Mesenchymal stem cell (in vitro differentiated cells and primary cell): ENCODE measurements at regions not wholly inside any gene's neighbourhood (a gene's known extent, or its start where the extent isn't known, plus 50 kb on each side); places are given as distances from the start of the nearest gene placed in this dataset.

Source experiments
- DNase-seq: peaks from one replicate; pipeline ENCODE4 v3.0.0-alpha.2; 2013
- H2AFZ ChIP-seq: one replicate; pipeline ENCODE4 v1.6.1; 2013; ENCODE audit warnings: low read depth, mild to moderate bottlenecking, control low read depth, inconsistent platforms, low read length, moderate library complexity
- H2AK5ac ChIP-seq: 2 replicates; pipeline ENCODE4 v1.6.1; 2013; ENCODE audit warnings: low read length, moderate library complexity, mild to moderate bottlenecking, inconsistent platforms; ENCODE audit not compliant: severe bottlenecking
- H2BK120ac ChIP-seq: one replicate; pipeline ENCODE4 v1.6.1; 2013; ENCODE audit warnings: low read depth, mild to moderate bottlenecking, inconsistent platforms, low read length, moderate library complexity
- H2BK12ac ChIP-seq, 2 experiments: one replicate each; pipeline ENCODE4 v1.6.1; 2013; ENCODE audit warnings: inconsistent platforms in 2 of 2, low read length in 2 of 2, mild to moderate bottlenecking in 2 of 2, moderate library complexity in 2 of 2, control low read depth in 1 of 2
- H2BK15ac ChIP-seq: one replicate; pipeline ENCODE4 v1.6.1; 2013; ENCODE audit warnings: mild to moderate bottlenecking, low read depth, inconsistent platforms; ENCODE audit not compliant: poor library complexity, severe bottlenecking
- H2BK5ac ChIP-seq: 2 replicates; pipeline ENCODE4 v1.6.1; 2013; ENCODE audit warnings: low read depth, mild to moderate bottlenecking, low read length, control low read depth, inconsistent platforms; ENCODE audit not compliant: poor library complexity, severe bottlenecking
- H3K14ac ChIP-seq, 2 experiments: one replicate each; pipeline ENCODE4 v1.6.1; 2013; ENCODE audit warnings: inconsistent platforms in 2 of 2, low read length in 2 of 2, control low read depth in 1 of 2, mild to moderate bottlenecking in 1 of 2, moderate library complexity in 1 of 2
- H3K18ac ChIP-seq, 2 experiments: one replicate each; pipeline ENCODE4 v1.6.1; 2013; ENCODE audit warnings: inconsistent platforms in 2 of 2, low read length in 2 of 2, control low read depth in 1 of 2, low read depth in 1 of 2, mild to moderate bottlenecking in 1 of 2
- H3K23ac ChIP-seq, 2 experiments: one replicate each; pipeline ENCODE4 v1.6.1; 2013; ENCODE audit warnings: inconsistent platforms in 2 of 2, low read length in 2 of 2, mild to moderate bottlenecking in 2 of 2, moderate library complexity in 2 of 2, control low read depth in 1 of 2
- H3K27ac ChIP-seq: 2 replicates; pipeline ENCODE4 v1.5.1; 2013; ENCODE audit warnings: mild to moderate bottlenecking, moderate library complexity, low read length, control low read depth, inconsistent platforms; ENCODE audit not compliant: poor library complexity, severe bottlenecking
- H3K27me3 ChIP-seq, 2 experiments: 2 replicates each; pipeline versions ENCODE4 v1.6.1 to v1.7.0; 2013; ENCODE audit warnings: low read length in 2 of 2, mild to moderate bottlenecking in 2 of 2, moderate library complexity in 2 of 2, control low read depth in 1 of 2, inconsistent platforms in 1 of 2; ENCODE audit not compliant: control insufficient read depth in 1 of 2, insufficient read depth in 1 of 2
- H3K36me3 ChIP-seq, 2 experiments: 2 replicates each; pipeline versions ENCODE4 v1.6.1 to v1.7.0; 2013; ENCODE audit warnings: low read length in 2 of 2, control low read depth in 1 of 2, inconsistent platforms in 1 of 2, low read depth in 1 of 2, mild to moderate bottlenecking in 1 of 2; ENCODE audit not compliant: insufficient read depth in 2 of 2, control insufficient read depth in 1 of 2
- H3K4ac ChIP-seq, 2 experiments: one replicate each; pipeline ENCODE4 v1.6.1; 2013; ENCODE audit warnings: inconsistent platforms in 2 of 2, low read length in 2 of 2, mild to moderate bottlenecking in 2 of 2, moderate library complexity in 2 of 2, control low read depth in 1 of 2, low read depth in 1 of 2
- H3K4me1 ChIP-seq: 2 replicates; pipeline ENCODE4 v1.6.1; 2013; ENCODE audit warnings: low read depth, low read length, control low read depth; ENCODE audit not compliant: control insufficient read depth, insufficient read depth
- H3K4me2 ChIP-seq: 2 replicates; pipeline ENCODE4 v1.6.1; 2013; ENCODE audit warnings: low read length, mild to moderate bottlenecking, inconsistent platforms; ENCODE audit not compliant: poor library complexity, severe bottlenecking
- H3K4me3 ChIP-seq, 2 experiments: 2 replicates each; pipeline versions ENCODE4 v1.5.1 to v1.7.0; 2013; ENCODE audit warnings: low read length in 2 of 2, mild to moderate bottlenecking in 2 of 2, control low read depth in 1 of 2, low read depth in 1 of 2; ENCODE audit not compliant: insufficient read depth in 1 of 2
- H3K79me1 ChIP-seq: replicated peaks from 2 replicates; pipeline ENCODE4 v1.6.1; 2013; ENCODE audit warnings: mild to moderate bottlenecking, control low read depth, low read length, inconsistent platforms; ENCODE audit not compliant: poor library complexity, severe bottlenecking
- H3K9ac ChIP-seq: 2 replicates; pipeline ENCODE4 v1.7.0; 2013; ENCODE audit warnings: mild to moderate bottlenecking, low read length, moderate library complexity
- H3K9me3 ChIP-seq: 2 replicates; pipeline ENCODE4 v1.7.0; 2013; ENCODE audit warnings: mild to moderate bottlenecking, low read length; ENCODE audit not compliant: control insufficient read depth
- H4K8ac ChIP-seq: one replicate; pipeline ENCODE4 v1.6.1; 2013; ENCODE audit warnings: inconsistent platforms, mild to moderate bottlenecking, low read length, moderate library complexity
- H4K91ac ChIP-seq: one replicate; pipeline ENCODE4 v1.6.1; 2013; ENCODE audit warnings: mild to moderate bottlenecking, low read length, inconsistent platforms
- WGBS: methylation state at CpG from one replicate; pipeline ENCODE4 v1.1.7; 2013; ENCODE audit warnings: mixed read lengths; 5-methylcytosine and 5-hydroxymethylcytosine counted together

- no peaks in the 10 kb centered on the region for H3K4me1 ChIP-seq
- no peak overlapping the region for H3K18ac ChIP-seq
- no peak overlapping the region for H2BK120ac ChIP-seq
- no peak for DNase-seq
- peak overlapping the region in 1 of 2 experiments; percentile 50 for H3K4ac ChIP-seq
- H3K23ac ChIP-seq, result no peak overlapping the region
- no peak overlapping the region for H2BK12ac ChIP-seq
- no peak overlapping the region for H3K14ac ChIP-seq
- H3K4me2 ChIP-seq, result no peak overlapping the region
- H3K9ac ChIP-seq, result no peak overlapping the region
- H3K27me3 ChIP-seq, result no peaks in the 10 kb centered on the region
- no peak overlapping the region for H4K8ac ChIP-seq
- H3K36me3 ChIP-seq, result no peaks in the 10 kb centered on the region
- H3K27ac ChIP-seq, result no peak overlapping the region
- H2AFZ ChIP-seq, result no peak overlapping the region
- H3K9me3 ChIP-seq, result peaks cover 9% of the 10 kb centered on the region
- no peak overlapping the region for H2BK5ac ChIP-seq
- H2BK15ac ChIP-seq, result no peak overlapping the region
- H3K79me1 ChIP-seq, result no peaks in the 10 kb centered on the region
- no peak overlapping the region for H2AK5ac ChIP-seq
- H4K91ac ChIP-seq, result no peak overlapping the region
- no peak overlapping the region for H3K4me3 ChIP-seq
Observed at GRCh38 chr5:119954106-119954505, 324.7 kb downstream of the FAM170A start.

- Histone ChIP-seq H2BK5ac (no peak overlapping the region), H4K91ac (no peak overlapping the region), H3K9me3 (no peaks in the 10 kb centered on the region), H2AFZ (no peak overlapping the region), H3K9ac (no peak overlapping the region), H3K14ac (no peak overlapping the region), H3K27me3 (no peaks in the 10 kb centered on the region), H3K79me1 (no peaks in the 10 kb centered on the region), H2AK5ac (no peak overlapping the region), H2BK120ac (no peak overlapping the region), H2BK12ac (no peak overlapping the region), H4K8ac (no peak overlapping the region), H3K27ac (no peak overlapping the region), H3K23ac (no peak overlapping the region), H3K4me2 (no peak overlapping the region), H2BK15ac (no peak overlapping the region), H3K18ac (no peak overlapping the region), H3K36me3 (no peaks in the 10 kb centered on the region), H3K4me3 (no peak overlapping the region), H3K4ac (no peak overlapping the region), H3K4me1 (no peaks in the 10 kb centered on the region)
- no CpG with 5 or more reads among the region's 1 CpG for WGBS
- no peak for DNase-seq
Observed at GRCh38 chr5:119961993-119962392, 332.6 kb downstream of the FAM170A start.

GRCh38 chr5:119966028-119966427 is 336.7 kb downstream of the FAM170A start:
- WGBS, result 74% methylated on average over 3 of the region's 3 CpGs
- DNase-seq, result no peak
- no peak overlapping the region for H3K18ac ChIP-seq

GRCh38 chr5:119968690-119969089 is 339.3 kb downstream of the FAM170A start:
- Histone ChIP-seq H3K4me2 (no peak overlapping the region), H3K4me1 (no peaks in the 10 kb centered on the region), H4K8ac (no peak overlapping the region), H2BK5ac (no peak overlapping the region), H3K4me3 (no peak overlapping the region), H4K91ac (no peak overlapping the region), H3K36me3 (no peaks in the 10 kb centered on the region), H2BK120ac (no peak overlapping the region), H3K4ac (no peak overlapping the region), H2BK15ac (no peak overlapping the region), H3K79me1 (no peaks in the 10 kb centered on the region), H3K14ac (no peak overlapping the region), H3K27me3 (no peaks in the 10 kb centered on the region), H3K23ac (no peak overlapping the region), H3K27ac (no peak overlapping the region), H2BK12ac (no peak overlapping the region), H3K9me3 (peaks cover 4% of the 10 kb centered on the region), H3K18ac (no peak overlapping the region), H2AK5ac (no peak overlapping the region), H2AFZ (no peak overlapping the region), H3K9ac (no peak overlapping the region)
- no peak for DNase-seq
- WGBS, result no CpG with 5 or more reads among the region's 2 CpGs

More at GRCh38 chr5:119966028-119966427, 336.7 kb downstream of the FAM170A start:
- Histone ChIP-seq H2BK120ac (no peak overlapping the region), H3K23ac (no peak overlapping the region), H3K4me1 (no peaks in the 10 kb centered on the region), H3K9me3 (peaks cover 4% of the 10 kb centered on the region), H3K27me3 (no peaks in the 10 kb centered on the region), H4K91ac (no peak overlapping the region), H3K27ac (no peak overlapping the region), H2AK5ac (no peak overlapping the region), H2AFZ (no peak overlapping the region), H3K4me3 (no peak overlapping the region), H3K4me2 (no peak overlapping the region), H3K9ac (peak overlapping the region; percentile 49), H2BK15ac (no peak overlapping the region), H3K14ac (no peak overlapping the region), H4K8ac (no peak overlapping the region), H3K4ac (no peak overlapping the region), H3K79me1 (no peaks in the 10 kb centered on the region), H2BK12ac (no peak overlapping the region), H2BK5ac (no peak overlapping the region), H3K36me3 (no peaks in the 10 kb centered on the region)
